HepG2 (cell line): ENCODE measurements at regions not wholly inside any gene's neighbourhood (a gene's known extent, or its start where the extent isn't known, plus 50 kb on each side); places are given as distances from the start of the nearest gene placed in this dataset.

Source experiments
- ATF7 ChIP-seq, 2 experiments: fragments of 450-650 bp in 1 of 2; sonication (generic) in 1 of 2; formaldehyde crosslinking in 1 of 2; IDR thresholded peaks; 2 replicates each; pipeline versions ENCODE4 v1.4.0 to v1.6.1; 2016 to 2020; ENCODE audit warnings: antibody characterized with exemption in 1 of 2, mild to moderate bottlenecking in 1 of 2, missing genetic modification reagents in 1 of 2
- FOSL2 ChIP-seq: sonication (generic); formaldehyde crosslinking; IDR thresholded peaks from 2 replicates; pipeline ENCODE4 v1.4.0; 2020; ENCODE audit warnings: missing genetic modification reagents
- GPN1 ChIP-seq: sonication (generic); formaldehyde crosslinking; IDR thresholded peaks from 2 replicates; pipeline ENCODE4 v1.5.1; 2020; ENCODE audit warnings: missing genetic modification reagents, borderline replicate concordance
- KDM3A ChIP-seq: IDR thresholded peaks from 2 replicates; pipeline ENCODE4 v1.6.1; 2018; ENCODE audit warnings: low read depth, missing compliant biosample characterization
- KDM4B ChIP-seq: sonication (generic); formaldehyde crosslinking; IDR thresholded peaks from 2 replicates; pipeline ENCODE4 v1.4.0; 2020; ENCODE audit warnings: missing genetic modification reagents
- MAFG ChIP-seq: sonication (generic); formaldehyde crosslinking; IDR thresholded peaks from 2 replicates; pipeline ENCODE4 v1.5.1; 2020; ENCODE audit warnings: mild to moderate bottlenecking, missing genetic modification reagents
- MIXL1 ChIP-seq: IDR thresholded peaks from 2 replicates; pipeline ENCODE4 v1.6.1; 2016
- NFIC ChIP-seq: IDR thresholded peaks from 2 replicates; pipeline ENCODE4 v1.6.1; 2012; ENCODE audit warnings: mild to moderate bottlenecking, low read length, inconsistent platforms
- NR2F6 ChIP-seq, 2 experiments: IDR thresholded peaks; 2 replicates each; pipeline ENCODE4 v1.6.1; 2016; ENCODE audit warnings: antibody characterized with exemption in 1 of 2, mild to moderate bottlenecking in 1 of 2
- PRPF4 ChIP-seq: fragments of 200-400 bp; formaldehyde crosslinking; IDR thresholded peaks from 2 replicates; pipeline ENCODE4 v1.6.1; 2016; ENCODE audit warnings: low read length, low read depth; ENCODE audit not compliant: poor library complexity, severe bottlenecking
- SCMH1 ChIP-seq: sonication (generic); formaldehyde crosslinking; IDR thresholded peaks from 2 replicates; pipeline ENCODE4 v1.9.0; 2021; ENCODE audit warnings: missing genetic modification reagents, mild to moderate bottlenecking, borderline replicate concordance
- SIX1 ChIP-seq: sonication (generic); formaldehyde crosslinking; IDR thresholded peaks from 2 replicates; pipeline ENCODE4 v1.4.0; 2020; ENCODE audit warnings: missing genetic modification reagents, borderline replicate concordance
- SOX13 ChIP-seq, 3 experiments: fragments of 450-650 bp in 1 of 3; sonication (generic) in 1 of 3; formaldehyde crosslinking in 1 of 3; IDR thresholded peaks in 2 of 3; conservative IDR thresholded peaks in 1 of 3; 2 replicates each; pipeline versions ENCODE4 v1.5.0 to v1.6.1; 2016 to 2020; ENCODE audit warnings: antibody characterized with exemption in 1 of 3, mild to moderate bottlenecking in 1 of 3, missing compliant biosample characterization in 1 of 3, missing genetic modification reagents in 1 of 3, moderate library complexity in 1 of 3
- YEATS2 ChIP-seq: sonication (generic); formaldehyde crosslinking; IDR thresholded peaks from 2 replicates; pipeline ENCODE4 v1.4.0; 2020; ENCODE audit warnings: missing genetic modification reagents, borderline replicate concordance
- ZBTB20 ChIP-seq: sonication (generic); formaldehyde crosslinking; IDR thresholded peaks from 2 replicates; pipeline ENCODE4 v1.8.1; 2023; ENCODE audit warnings: missing genetic modification reagents, low read depth, mild to moderate bottlenecking, borderline replicate concordance
- ZNF687 ChIP-seq: sonication (generic); formaldehyde crosslinking; IDR thresholded peaks from 2 replicates; pipeline ENCODE4 v1.5.1; 2020; ENCODE audit warnings: mild to moderate bottlenecking, missing genetic modification reagents, moderate library complexity
- TF ChIP-seq, protein P1 (sequence below): sonication (generic); formaldehyde crosslinking; IDR thresholded peaks from 2 replicates; pipeline ENCODE4 v1.4.0; 2020; ENCODE audit warnings: missing genetic modification reagents, borderline replicate concordance

DNA sequence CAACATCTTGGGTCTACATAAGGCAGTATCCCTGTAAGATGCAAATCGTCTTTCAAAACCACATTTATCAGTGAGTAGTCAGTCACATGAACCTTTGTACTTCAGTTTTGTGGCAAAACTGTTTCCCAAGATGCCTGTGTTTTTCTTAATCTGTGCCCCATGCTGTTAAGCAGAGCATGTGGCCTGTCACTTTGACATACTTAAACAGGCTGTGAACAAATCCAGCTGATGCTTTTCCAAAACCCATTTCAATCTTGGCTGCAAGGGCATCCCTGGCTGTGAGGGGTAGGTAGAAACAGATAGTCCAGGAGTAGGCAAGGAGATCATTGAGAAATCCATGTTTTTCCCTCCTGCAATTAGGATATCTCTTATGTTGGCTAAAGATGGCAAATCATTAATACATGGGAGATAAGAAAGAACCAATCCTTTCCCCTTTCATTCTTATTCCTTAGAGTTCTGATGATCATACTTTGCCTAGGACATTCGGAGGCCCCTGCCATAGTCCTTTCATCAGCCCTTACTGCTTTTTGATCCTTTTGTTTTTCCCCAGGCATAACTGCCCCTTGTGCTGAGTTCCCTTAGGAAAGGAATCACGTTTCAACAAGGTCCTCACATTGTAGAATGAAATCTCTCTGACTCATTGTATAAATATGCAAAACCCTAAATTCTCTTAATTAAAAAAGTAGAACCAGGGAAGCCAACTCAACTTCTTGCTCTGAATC is 121.1 kb upstream of the EEA1 start (continued):
- no peak for TF ChIP-seq ZBTB20 (CRISPR knock-in tag)
- TF ChIP-seq GPN1 (CRISPR knock-in tag): no peak
- TF ChIP-seq PRPF4: no peak
- no peak for TF ChIP-seq ATF7 (IDR thresholded peaks at IDR 0.05)
- no peak for TF ChIP-seq ATF7 (CRISPR knock-in tag; IDR thresholded peaks at IDR 0.05)
- no peak for TF ChIP-seq KDM4B
- TF ChIP-seq FOSL2 (CRISPR knock-in tag): 0 out of 2 replicates have a peak, but pooled peaks have one; percentile 11
- no peak for TF ChIP-seq NFIC
- no peak for TF ChIP-seq SCMH1 (CRISPR knock-in tag)
- no peak for TF ChIP-seq KDM3A (CRISPR knock-in tag)
- no peak for TF ChIP-seq YEATS2 (CRISPR knock-in tag)
- TF ChIP-seq ZNF687: no peak
- no peak for TF ChIP-seq SOX13 (IDR thresholded peaks at IDR 0.05)
- 0 out of 4 replicates have a peak, but pooled peaks of 1 of the 2 experiments have one; percentile 11 for TF ChIP-seq SOX13 (CRISPR knock-in tag; conservative IDR thresholded peaks at IDR 0.05 in 1 of 2, IDR thresholded peaks at IDR 0.05 in 1 of 2)
- no peak for TF ChIP-seq SIX1
- no peak for TF ChIP-seq NR2F6 (IDR thresholded peaks at IDR 0.05)
- no peak for TF ChIP-seq NR2F6 (CRISPR knock-in tag; IDR thresholded peaks at IDR 0.05)
- no peak for TF ChIP-seq MIXL1
- TF ChIP-seq, protein P1, sequence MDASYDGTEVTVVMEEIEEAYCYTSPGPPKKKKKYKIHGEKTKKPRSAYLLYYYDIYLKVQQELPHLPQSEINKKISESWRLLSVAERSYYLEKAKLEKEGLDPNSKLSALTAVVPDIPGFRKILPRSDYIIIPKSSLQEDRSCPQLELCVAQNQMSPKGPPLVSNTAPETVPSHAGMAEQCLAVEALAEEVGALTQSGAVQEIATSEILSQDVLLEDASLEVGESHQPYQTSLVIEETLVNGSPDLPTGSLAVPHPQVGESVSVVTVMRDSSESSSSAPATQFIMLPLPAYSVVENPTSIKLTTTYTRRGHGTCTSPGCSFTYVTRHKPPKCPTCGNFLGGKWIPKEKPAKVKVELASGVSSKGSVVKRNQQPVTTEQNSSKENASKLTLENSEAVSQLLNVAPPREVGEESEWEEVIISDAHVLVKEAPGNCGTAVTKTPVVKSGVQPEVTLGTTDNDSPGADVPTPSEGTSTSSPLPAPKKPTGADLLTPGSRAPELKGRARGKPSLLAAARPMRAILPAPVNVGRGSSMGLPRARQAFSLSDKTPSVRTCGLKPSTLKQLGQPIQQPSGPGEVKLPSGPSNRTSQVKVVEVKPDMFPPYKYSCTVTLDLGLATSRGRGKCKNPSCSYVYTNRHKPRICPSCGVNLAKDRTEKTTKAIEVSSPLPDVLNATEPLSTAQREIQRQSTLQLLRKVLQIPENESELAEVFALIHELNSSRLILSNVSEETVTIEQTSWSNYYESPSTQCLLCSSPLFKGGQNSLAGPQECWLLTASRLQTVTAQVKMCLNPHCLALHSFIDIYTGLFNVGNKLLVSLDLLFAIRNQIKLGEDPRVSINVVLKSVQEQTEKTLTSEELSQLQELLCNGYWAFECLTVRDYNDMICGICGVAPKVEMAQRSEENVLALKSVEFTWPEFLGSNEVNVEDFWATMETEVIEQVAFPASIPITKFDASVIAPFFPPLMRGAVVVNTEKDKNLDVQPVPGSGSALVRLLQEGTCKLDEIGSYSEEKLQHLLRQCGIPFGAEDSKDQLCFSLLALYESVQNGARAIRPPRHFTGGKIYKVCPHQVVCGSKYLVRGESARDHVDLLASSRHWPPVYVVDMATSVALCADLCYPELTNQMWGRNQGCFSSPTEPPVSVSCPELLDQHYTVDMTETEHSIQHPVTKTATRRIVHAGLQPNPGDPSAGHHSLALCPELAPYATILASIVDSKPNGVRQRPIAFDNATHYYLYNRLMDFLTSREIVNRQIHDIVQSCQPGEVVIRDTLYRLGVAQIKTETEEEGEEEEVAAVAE (CRISPR knock-in tag): no peak
- no peak for TF ChIP-seq MAFG (CRISPR knock-in tag)
